PC-9 (cell line): ENCODE measurements at regions not wholly inside any gene's neighbourhood (a gene's known extent, or its start where the extent isn't known, plus 50 kb on each side); places are given as distances from the start of the nearest gene placed in this dataset.

Experiments
- BruUV-seq: library from RNA; stranded (reverse); fragments of 400-500 nt; replicated peaks from 2 replicates; lab custom pipeline; 2021; lab: Mats Ljungman, UMichigan
- CTCF ChIA-PET: fragments of 300-600 bp; sonication (Branson Sonifier 250); formaldehyde crosslinking; loops from one replicate; lab custom pipeline; 2022; ENCODE audit warnings: antibody characterized with exemption; lab: Charles Lee
- POLR2A ChIA-PET: fragments of 300-600 bp; sonication (Branson Sonifier 250); formaldehyde crosslinking; loops from one replicate; lab custom pipeline; 2022; ENCODE audit warnings: antibody characterized with exemption; ENCODE audit not compliant: unreplicated experiment; lab: Charles Lee
- DNase-seq, 2 experiments: peaks; one replicate each; pipeline versions ENCODE4 v3.0.0 to v3.0.0-alpha.2; 2015 to 2022; ENCODE audit warnings: mixed read lengths in 1 of 2
- H2AFZ ChIP-seq: fragments of 200-600 bp; sonication (generic); 2 replicates; pipeline ENCODE4 v1.8.1; 2017; ENCODE audit warnings: antibody characterized with exemption
- H3F3A ChIP-seq: fragments of 200-600 bp; sonication (generic); 2 replicates; pipeline ENCODE4 v1.8.1; 2017; ENCODE audit warnings: antibody characterized with exemption, mild to moderate bottlenecking, low read depth; ENCODE audit not compliant: insufficient read depth
- H3K27ac ChIP-seq: fragments of 200-600 bp; sonication (generic); 2 replicates; pipeline ENCODE4 v1.6.1; 2016; ENCODE audit warnings: mixed run types
- H3K27me3 ChIP-seq: fragments of 200-600 bp; sonication (generic); 2 replicates; pipeline ENCODE4 v1.6.1; 2016; ENCODE audit warnings: low read depth, mixed run types; ENCODE audit not compliant: insufficient read depth
- H3K36me3 ChIP-seq: fragments of 200-600 bp; sonication (generic); 2 replicates; pipeline ENCODE4 v1.6.1; 2016; ENCODE audit warnings: low read depth, mixed run types
- H3K4me1 ChIP-seq: fragments of 200-600 bp; sonication (generic); replicated peaks from 2 replicates; pipeline ENCODE4 v1.6.1; 2016; ENCODE audit warnings: mixed run types; ENCODE audit not compliant: insufficient read depth
- H3K4me2 ChIP-seq: fragments of 200-600 bp; sonication (generic); 2 replicates; pipeline ENCODE4 v1.6.1; 2017; ENCODE audit warnings: mixed run types
- H3K4me3 ChIP-seq: fragments of 200-600 bp; sonication (generic); 2 replicates; pipeline ENCODE4 v1.6.1; 2016; ENCODE audit warnings: mixed run types
- H3K79me2 ChIP-seq: fragments of 200-600 bp; sonication (generic); 2 replicates; pipeline ENCODE4 v1.6.1; 2017; ENCODE audit warnings: low read depth, mixed run types
- H3K9me2 ChIP-seq: fragments of 200-600 bp; sonication (generic); 2 replicates; pipeline ENCODE4 v1.8.1; 2017; ENCODE audit warnings: mild to moderate bottlenecking; ENCODE audit not compliant: insufficient read depth
- H3K9me3 ChIP-seq: fragments of 200-600 bp; sonication (generic); 2 replicates; pipeline ENCODE4 v1.8.1; 2016; ENCODE audit warnings: low read depth; ENCODE audit not compliant: insufficient read depth
- H4K20me1 ChIP-seq: fragments of 200-600 bp; sonication (generic); 2 replicates; pipeline ENCODE4 v1.8.1; 2017; ENCODE audit not compliant: insufficient read depth
- EZH2 ChIP-seq: fragments of 200-600 bp; sonication (generic); IDR thresholded peaks from 2 replicates; pipeline ENCODE4 v1.8.0; 2017; ENCODE audit warnings: antibody characterized with exemption, low read depth
- intact Hi-C: fragments of 100-400 bp; cut with micrococcal nuclease; formaldehyde crosslinking; loops from one replicate; pipeline ENCODE4 v1.10.0; 2022; ENCODE audit not compliant: unreplicated experiment
- TF ChIP-seq, protein P1 (sequence below): fragments of 200-600 bp; sonication (generic); conservative IDR thresholded peaks from 2 replicates; pipeline ENCODE4 v1.6.1; 2017; ENCODE audit warnings: mixed run types, antibody characterized with exemption, mild to moderate bottlenecking, moderate library complexity

DNA sequence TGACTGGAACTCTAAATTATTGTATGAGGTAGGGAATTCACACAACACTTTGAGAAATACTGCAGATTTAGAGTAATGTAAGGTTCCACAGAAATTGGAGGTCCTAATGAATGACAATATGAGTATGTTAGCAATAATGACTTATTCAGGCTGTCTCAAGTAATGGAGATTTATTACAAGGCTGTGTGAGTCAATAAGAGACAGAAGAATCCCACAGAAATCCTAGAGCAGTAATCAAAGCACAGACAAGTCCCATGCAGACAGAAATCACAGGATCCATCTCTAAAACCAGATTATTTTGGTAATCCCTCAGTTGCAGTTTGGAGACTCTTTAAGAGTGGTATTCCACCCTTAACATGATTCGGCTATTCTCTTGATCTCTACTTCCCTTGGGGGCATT lies 83.6 kb downstream of the FAM161A start:
- intact Hi-C loops: no loop called here
- CTCF ChIA-PET: no interaction called here
- POLR2A ChIA-PET: no interaction called here
- peak in 1 of 2 experiments; percentile 65 for DNase-seq
- Histone ChIP-seq H3K27ac (peak overlapping the region; percentile 97), H3F3A (peaks cover 30% of the 10 kb centered on the region), H3K4me3 (no peak overlapping the region; the same call in 1 of the 2 replicates), H3K36me3 (no peaks in the 10 kb centered on the region), H3K4me2 (peak overlapping the region; percentile 70), H3K9me3 (no peaks in the 10 kb centered on the region), H3K9me2 (no peaks in the 10 kb centered on the region), H3K79me2 (no peaks in the 10 kb centered on the region), H4K20me1 (no peaks in the 10 kb centered on the region), H3K27me3 (no peaks in the 10 kb centered on the region), H3K4me1 (peaks cover 39% of the 10 kb centered on the region), H2AFZ (peak overlapping the region; percentile 50; the same call in 1 of the 2 replicates)
- no peak for TF ChIP-seq EZH2
- TF ChIP-seq, protein P1, sequence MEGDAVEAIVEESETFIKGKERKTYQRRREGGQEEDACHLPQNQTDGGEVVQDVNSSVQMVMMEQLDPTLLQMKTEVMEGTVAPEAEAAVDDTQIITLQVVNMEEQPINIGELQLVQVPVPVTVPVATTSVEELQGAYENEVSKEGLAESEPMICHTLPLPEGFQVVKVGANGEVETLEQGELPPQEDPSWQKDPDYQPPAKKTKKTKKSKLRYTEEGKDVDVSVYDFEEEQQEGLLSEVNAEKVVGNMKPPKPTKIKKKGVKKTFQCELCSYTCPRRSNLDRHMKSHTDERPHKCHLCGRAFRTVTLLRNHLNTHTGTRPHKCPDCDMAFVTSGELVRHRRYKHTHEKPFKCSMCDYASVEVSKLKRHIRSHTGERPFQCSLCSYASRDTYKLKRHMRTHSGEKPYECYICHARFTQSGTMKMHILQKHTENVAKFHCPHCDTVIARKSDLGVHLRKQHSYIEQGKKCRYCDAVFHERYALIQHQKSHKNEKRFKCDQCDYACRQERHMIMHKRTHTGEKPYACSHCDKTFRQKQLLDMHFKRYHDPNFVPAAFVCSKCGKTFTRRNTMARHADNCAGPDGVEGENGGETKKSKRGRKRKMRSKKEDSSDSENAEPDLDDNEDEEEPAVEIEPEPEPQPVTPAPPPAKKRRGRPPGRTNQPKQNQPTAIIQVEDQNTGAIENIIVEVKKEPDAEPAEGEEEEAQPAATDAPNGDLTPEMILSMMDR: no peak
- BruUV-seq: TSS peak; percentile 99

DNA sequence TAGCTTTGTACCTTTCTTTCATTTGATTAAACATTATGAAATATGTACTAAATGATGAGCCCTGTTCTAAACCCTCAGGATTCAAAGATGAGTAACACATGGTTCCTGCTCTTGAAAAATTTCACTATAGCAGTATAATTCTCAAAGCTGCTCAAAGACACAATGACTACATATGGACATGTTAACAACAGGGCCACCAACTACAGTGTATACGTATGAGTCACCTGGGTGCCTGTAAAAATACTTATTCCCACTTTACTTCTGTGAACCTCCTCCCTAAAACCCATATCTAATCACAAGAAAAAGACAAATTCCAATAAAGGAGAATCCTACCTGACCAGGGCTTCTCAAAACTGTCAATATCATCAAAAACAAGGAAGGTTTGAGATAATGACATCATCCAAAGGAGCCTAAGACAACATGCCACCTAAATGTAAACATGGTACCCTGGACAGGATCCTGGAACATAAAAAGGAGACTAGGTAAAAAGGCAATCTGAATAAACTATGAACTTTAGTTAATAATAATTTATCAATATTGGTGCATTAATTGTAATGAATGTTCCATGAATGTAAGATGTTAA lies 84.7 kb downstream of the FAM161A start:
- TF ChIP-seq, protein P1: no peak
- no peak for TF ChIP-seq EZH2
- H4K20me1 ChIP-seq: no peaks in the 10 kb centered on the region
- POLR2A ChIA-PET: no interaction called here
- CTCF ChIA-PET: interaction anchor here (0.6 kb wide), 1 partner anchor 15 kb away, joined by 4 read pairs; no protein-coding TSS in a partner anchor
- H3K36me3 ChIP-seq: no peaks in the 10 kb centered on the region
- H3K27ac ChIP-seq: peak overlapping the region; percentile 97
- no peak for DNase-seq
- no peaks in the 10 kb centered on the region for H3K27me3 ChIP-seq
- no TSS peak for BruUV-seq
- no peak overlapping the region for H3K4me2 ChIP-seq
- H3K9me3 ChIP-seq: no peaks in the 10 kb centered on the region
- H3K9me2 ChIP-seq: no peaks in the 10 kb centered on the region
- H3F3A ChIP-seq: peaks cover 40% of the 10 kb centered on the region
- H3K79me2 ChIP-seq: no peaks in the 10 kb centered on the region
- intact Hi-C loops: no loop called here
- peaks cover 45% of the 10 kb centered on the region for H3K4me1 ChIP-seq
- no peak overlapping the region for H2AFZ ChIP-seq
- no peak overlapping the region for H3K4me3 ChIP-seq

DNA sequence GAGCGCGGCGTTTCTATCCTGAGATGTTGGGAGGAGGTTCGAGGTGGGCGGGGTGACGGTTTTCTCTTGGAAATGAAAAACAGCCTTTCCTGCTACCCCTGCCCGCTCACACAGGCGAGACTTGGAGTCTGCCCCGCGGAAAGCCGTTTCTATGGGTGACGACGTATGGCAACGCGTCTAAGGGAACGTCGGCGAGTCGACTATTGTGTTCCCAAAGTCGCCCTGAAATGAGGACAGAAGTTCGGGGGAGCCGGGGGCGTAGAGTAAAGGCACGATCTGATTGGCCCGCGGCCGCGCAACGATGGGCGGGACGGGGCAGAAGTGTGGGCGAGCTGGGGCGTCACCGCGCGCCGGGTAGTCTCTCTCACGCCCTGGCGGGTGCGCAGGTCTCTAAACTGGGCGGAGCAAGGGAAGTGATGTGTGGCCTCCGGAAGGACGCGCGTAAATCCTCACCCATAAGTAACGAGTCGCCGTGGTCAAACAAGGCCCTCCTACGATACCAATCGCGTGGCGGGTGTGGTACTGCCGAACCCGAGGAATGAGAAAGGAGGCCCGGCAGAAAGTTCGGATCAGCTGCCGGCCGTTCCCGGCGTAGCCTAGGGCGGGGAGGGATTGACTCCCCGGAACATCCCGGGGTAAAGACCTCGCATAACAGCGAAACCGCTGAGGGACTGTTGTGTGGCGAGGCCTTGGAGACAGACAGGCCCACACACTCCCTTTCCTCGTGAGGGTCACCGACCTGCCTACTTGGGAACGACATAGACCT lies 89.6 kb downstream of the FAM161A start:
- H3K27ac ChIP-seq: peak overlapping the region; percentile 98
- H3K4me2 ChIP-seq: peak overlapping the region; percentile 86
- TF ChIP-seq EZH2: no peak
- TF ChIP-seq, protein P1: no peak
- H3K4me1 ChIP-seq: peaks cover 45% of the 10 kb centered on the region
- H4K20me1 ChIP-seq: no peaks in the 10 kb centered on the region
- H3K4me3 ChIP-seq: peak overlapping the region; percentile 77
- no TSS peak for BruUV-seq
- no peaks in the 10 kb centered on the region for H3K9me3 ChIP-seq
- H3K79me2 ChIP-seq: peaks cover 25% of the 10 kb centered on the region
- intact Hi-C loops: loop anchor here (1.0 to 5.0 kb wide), 5 partner anchors 69 to 543 kb away; partner anchors contain the start of genes FAM161A and XPO1
- peaks cover 44% of the 10 kb centered on the region for H3F3A ChIP-seq
- H3K9me2 ChIP-seq: no peaks in the 10 kb centered on the region
- ChIA-PET POLR2A (interaction anchor here (0.6 to 1.0 kb wide), 5 partner anchors 57 to 444 kb away, joined by 3 to 10 read pairs (median 3); partner anchors contain the start of gene XPO1), CTCF (no interaction called here)
- peak overlapping the region; percentile 83 for H2AFZ ChIP-seq
- H3K27me3 ChIP-seq: no peaks in the 10 kb centered on the region
- no peaks in the 10 kb centered on the region for H3K36me3 ChIP-seq
- peak; percentile 95 to 99 for DNase-seq
